DMS153 (cell line): ENCODE measurements at regions not wholly inside any gene's neighbourhood (a gene's known extent, or its start where the extent isn't known, plus 50 kb on each side); places are given as distances from the start of the nearest gene placed in this dataset.

Source experiments
- DNase-seq: peaks from one replicate; lab custom pipeline; 2025; lab: John Stamatoyannopoulos, UW

DNA sequence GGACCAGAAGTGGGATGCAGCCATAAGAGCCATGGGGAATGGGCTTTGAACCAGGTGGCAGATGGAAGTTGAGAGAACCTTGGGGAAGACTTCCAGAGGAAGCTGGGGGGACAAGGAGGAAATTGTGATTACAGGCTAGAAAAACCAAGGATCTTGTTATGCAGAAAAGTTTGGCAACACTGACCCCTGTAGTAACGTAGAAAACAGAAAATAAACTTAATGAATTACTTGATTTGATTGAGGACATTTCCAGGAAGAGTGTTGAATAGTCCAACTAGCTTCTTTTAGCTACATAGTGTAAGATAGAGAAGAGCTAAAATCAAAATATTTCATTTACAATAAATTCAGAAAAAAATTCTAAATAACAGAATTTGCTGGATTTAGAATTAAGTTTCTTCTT, 91.9 kb upstream of the GPC1 start:
- no peak for DNase-seq

- DNase-seq: no peak
Measured at GRCh38 chr2:240344904-240345303, 90.6 kb upstream of the GPC1 start.

DNA sequence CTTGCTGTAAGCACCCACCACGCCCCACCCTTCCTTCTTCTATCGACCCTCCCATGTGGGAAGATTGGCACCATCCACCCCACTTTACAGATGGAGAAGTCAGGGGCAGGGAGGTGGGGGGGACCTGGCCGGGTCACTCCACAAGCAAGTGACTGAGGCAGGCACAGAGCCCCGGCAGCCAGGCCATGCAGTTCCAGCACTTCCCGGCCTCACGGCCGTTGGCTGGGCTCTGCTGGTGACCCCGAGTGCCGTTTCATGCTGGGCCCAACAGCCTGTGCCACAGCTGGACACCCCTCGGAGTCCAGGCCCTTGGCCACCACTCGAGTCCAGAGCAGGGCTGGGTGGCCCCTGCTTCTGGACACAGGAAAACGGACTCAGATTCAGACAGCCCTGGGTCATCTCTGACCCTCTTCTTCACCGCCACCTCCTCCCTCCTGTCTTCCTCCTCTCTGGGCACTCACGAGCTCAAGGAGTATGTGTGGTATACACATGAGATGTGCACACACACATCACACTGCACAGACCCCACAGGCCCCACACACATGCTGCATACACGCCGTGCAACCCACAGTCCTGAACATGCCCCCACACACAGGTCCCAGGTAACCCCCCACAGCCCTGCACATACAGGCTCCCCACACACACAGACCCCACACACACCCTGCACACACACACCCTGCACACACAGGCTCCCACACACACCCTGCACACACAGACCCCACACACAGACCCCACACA, 89.3 kb upstream of the GPC1 start:
- DNase-seq: no peak

DNA sequence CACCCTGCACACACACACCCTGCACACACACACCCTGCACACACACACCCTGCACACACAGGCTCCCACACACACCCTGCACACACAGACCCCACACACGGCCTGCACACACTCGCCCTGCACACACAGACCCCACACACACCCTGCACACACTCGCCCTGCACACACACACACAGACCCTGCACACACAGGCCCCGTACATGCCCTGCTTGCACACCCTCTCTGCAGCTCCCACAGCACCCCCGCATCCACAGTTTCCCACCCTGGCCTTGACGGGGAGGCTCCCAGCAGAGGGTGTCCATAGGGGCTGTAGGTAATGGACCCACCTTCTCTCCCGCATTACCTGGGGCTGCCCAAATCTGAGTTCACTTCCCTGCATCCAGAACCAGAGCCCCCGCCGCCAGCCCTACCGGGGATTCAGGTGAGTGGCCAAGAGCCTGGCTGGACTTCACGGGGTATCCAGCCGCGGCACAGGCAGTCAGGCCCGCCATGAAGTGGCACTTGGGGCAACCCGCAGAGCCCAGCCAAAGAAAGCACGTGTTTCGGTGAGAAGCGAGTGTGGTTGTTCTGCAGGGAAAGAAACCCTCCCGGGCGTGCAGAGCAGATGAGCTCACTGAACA, 88.6 kb upstream of the GPC1 start:
- no peak for DNase-seq

GRCh38 chr2:240347373-240347940, 88.0 kb upstream of the GPC1 start:
- no peak for DNase-seq

- no peak for DNase-seq
Measured at GRCh38 chr2:240347949-240348500, 87.4 kb upstream of the GPC1 start.

DNA sequence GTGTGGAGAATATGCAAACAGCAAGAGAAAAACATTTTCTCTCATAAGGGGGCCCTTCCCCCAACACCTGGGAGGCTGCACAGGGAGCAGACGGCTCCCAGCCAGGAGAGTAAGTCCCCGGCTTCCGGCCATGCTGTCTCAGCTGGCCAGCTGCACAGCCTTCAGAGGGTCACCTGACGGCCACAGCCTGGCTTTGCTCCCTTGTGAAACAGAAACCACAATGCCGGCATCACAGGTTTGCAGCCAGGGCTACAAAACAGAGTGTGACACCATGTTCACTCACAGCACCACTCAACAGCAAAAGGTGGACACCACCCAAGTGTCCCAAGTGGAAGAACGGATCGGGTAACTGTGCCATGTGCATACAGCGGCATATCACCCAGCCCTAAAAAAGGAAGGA, 86.9 kb upstream of the GPC1 start:
- DNase-seq: no peak

DNA sequence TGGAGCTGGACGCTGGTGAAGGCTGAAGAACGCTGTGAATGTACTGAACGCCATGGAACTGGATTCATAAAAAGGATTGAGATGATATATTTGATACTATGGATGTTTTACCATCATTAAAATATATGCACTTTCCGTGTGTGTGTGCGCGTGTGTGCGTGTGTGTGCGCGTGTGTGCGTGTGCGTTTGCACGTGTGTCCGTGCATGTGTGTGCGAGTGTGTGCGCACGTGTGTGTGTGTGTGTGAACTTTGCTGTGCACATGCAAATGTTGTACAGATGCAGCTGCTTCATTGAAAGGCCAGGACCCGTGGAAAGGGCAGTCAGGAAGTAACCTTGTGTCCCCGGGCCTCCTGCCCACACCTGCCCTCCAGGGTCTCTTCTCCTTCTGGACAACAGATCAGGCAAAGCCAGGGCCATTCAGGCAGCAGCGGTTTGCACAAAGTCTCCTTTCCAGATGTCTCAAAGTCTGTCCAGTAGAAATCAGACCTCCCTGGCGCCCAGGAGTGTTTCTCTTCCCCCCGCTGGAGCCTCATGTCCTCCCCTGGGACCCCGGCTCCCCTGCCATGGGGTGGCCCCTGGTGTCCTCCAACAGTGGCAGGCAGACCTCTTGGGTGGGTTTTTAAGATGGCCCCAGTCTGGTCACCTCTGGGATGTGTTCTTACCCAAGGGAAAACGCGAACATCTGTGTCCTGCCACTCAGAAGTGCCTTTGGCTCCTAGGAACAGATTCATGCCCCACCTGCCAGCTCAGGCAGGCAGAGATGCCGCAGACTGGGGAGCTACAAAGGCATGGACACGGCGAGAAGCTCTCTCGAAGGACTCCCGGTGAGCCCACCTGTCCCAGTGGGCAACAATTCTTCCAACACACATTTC, 86.1 kb upstream of the GPC1 start:
- no peak for DNase-seq

- no peak for DNase-seq
Measured at GRCh38 chr2:240350006-240350355, 85.5 kb upstream of the GPC1 start.

DNA sequence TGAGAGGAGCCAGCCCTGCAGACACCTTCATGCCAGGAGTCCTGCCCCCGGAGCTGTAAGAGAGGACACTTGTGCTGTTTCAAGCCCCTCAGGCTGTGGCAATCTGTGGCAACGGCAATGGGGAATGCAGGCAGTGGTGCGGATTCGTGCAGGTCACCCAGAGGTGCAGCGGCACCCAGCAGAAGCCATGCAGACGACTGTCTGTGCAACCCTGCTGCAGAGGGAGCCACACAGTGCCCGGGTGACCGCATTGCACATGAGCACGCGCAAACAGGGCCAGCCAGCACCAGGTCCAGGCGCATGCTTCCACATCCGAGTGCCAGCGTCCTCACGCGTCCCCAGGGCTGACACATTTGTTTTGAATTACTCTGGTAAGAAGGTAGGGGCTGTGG, 84.8 kb upstream of the GPC1 start:
- no peak for DNase-seq

DNA sequence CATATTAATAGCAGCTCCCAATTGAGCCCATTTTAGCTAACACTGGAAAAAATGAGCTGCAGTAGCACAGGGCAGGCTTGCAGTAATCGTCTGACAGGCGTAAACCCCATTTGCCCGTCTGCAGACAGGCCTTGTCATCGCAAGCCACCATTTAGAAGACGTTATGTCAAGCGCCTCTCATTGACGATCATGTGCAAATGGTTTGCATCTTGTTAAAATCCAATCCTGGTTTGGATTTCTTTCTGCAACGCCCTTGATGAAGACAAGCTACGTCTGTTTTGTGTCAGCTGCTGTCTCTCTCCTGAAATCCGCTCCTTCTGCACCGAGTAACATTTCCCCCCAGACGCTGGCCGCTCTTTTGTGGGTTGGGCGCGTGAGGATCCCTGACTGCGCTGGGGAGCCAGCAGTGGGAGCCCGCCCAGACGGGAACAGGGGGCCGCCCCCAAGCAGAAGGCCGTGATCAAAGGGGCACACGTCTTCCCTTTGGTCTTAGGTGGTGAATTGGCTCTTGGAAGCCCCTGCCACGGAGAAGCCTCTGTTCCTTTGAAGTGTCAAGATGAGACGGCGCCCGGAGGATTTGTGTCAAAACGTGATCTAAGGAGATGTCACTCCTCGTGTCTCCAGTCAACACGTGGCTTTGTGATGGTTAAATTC, 84.2 kb upstream of the GPC1 start:
- no peak for DNase-seq

GRCh38 chr2:240351826-240352426, 83.5 kb upstream of the GPC1 start:
- DNase-seq: no peak

DNA sequence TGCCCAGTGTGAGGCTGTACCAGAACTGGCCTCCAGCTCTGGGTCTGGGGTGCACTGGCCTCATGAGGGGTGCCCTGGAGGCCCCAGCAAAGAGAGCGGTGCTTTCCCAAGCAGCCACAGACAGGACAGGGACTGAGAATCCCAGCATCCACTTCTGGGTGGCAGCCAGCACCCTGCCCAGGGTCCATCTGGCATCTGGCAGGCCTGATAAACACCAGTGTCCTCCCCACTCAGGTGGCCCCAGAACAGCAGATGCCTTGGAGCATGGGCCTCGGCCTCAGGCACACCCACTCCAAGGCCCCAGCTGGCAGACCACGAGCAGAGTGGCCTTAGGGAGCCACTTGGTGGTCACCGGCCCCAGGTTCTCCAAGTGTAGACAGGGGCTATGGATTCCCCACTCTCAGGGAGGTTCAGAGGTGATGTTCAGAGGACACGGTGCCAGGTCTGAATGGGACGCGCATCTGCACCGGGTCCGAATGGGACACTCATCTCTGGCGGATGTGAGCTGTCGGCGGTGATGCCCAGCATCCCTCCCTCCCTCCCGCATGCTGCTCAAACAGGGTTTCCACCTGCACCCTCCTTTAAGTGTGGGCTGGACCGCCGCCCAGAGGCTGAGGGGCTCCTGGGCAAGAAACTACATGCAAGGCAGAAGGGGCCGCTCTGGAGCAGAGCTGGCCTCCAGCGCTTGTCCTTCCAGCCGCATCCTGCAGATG, 82.2 kb upstream of the GPC1 start:
- DNase-seq: no peak

DNA sequence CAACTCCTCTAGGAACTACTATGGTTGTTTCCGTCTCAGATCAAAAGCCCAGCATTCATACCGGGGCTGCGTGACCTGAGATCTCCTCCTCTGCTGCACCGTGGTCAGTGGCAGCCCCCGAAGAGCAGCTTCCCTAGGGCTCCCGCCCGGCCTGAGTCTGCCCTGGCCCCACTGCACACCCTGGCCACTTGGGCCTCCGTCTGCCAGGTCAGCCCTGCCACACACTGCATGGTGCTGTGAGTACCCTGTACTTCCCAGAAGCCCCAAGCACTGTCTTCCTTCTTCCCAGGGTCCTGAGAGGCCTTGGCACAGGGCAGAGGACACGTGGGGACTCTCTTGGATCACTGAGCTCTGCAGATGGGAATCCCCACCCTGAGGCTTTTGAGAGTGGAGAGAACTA, 81.5 kb upstream of the GPC1 start:
- no peak for DNase-seq

GRCh38 chr2:240355001-240355891, 80.2 kb upstream of the GPC1 start:
- no peak for DNase-seq

DNA sequence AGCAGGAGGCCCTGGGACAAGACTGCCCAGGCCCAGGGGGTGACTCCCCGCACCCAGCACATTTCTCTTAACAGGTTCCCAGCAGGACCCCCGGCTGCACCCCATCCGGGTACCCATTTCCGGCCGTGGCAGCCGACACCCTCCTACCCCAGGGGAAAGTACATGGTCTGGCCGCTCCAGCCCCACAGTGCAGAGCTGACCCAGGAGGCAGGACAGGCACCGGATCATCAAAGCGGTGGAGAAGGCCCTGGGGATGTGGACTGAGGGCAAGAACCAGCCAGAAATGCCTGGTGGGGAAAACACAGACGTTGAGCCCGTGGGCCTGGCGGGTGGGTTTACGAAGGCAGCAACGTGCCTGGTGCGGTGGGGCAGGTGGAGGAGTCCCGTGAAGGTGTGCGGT, 79.5 kb upstream of the GPC1 start:
- no peak for DNase-seq

DNA sequence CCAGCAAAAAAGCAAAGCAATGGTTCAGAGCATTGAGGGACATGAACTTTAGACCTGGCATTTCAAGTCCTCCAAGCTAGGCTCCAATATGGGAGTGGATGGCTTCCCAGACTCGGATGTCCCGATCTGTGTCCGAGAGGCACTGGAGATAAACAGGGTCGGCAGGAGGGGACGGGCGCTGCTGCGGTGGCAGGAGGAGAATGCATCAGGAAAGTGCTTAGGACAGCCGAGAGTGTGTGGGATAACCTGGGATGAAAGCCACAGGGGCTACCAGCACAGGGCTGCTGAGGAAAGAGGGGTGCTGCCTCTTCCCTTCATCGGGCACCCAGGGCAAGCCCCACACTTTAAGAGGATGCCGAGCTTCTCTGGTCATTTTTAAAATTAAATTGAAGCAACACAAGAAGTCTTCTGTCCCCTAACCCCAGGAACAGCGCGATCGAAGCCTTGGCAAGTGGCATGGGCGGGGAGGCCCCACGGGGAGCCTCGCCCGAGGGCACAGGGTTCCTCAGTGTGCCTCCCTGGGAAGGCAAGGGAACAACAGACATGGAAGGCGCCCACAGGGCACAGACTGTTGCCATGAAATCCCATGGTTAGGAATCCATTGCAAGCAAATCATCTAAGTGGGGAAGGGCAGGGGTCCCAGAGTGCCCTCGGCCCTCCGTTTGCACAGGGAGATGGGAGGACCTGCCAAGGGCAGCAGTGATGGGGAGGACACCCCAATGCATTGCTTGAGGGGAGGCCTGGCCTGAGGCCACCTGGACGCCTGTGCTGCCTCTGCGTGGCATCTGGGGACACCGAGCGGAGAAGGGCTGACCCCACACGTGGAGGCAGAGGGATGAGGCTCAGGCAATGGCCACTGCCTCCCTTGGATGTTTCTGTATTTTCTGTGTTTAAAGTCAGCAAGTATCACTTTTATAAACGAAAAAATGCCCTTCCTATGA, 78.5 kb upstream of the GPC1 start:
- no peak for DNase-seq

DNA sequence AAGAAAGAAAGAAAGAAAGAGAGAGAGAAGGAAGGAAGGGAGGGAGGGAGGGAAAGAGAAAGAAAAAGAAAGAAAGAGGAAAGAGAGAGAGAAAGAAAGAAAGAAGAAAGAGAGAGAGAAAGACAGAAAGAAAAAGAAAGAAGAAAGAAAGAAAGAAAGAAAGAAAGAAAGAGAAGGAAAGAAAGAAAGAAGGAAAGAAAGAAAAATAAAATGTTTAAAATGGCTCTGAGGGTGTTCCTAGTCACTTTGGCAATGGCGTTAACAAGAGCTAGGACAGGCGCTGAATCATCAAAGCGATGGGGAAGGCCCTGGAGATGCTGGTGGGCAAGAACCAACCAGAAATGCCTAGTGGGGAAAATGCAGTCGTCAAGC, 77.8 kb upstream of the GPC1 start:
- DNase-seq: no peak

DNA sequence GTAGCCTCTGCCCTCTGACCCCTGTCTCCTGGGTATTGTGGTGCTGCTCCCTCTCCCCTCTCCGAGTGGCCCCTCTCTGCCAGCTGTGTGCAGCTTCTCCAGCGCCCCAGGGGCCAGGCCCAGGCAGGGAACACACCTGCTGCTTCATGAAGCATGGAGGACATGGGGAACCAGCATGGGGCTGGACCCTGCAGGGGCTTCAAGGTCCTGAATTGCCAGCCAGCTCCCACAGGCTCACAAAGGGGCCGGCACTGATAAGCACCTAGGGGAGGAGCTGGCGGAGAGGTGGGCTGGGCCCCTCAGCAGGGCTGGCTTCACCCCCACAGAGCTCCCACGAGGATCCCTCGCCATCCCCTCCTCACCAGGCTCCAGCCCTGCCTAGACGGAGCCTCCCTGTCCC, 77.4 kb upstream of the GPC1 start:
- no peak for DNase-seq
